NCI-H2227 (cell line): ENCODE measurements at regions not wholly inside any gene's neighbourhood (a gene's known extent, or its start where the extent isn't known, plus 50 kb on each side); places are given as distances from the start of the nearest gene placed in this dataset.

Source experiments
- DNase-seq: peaks from one replicate; lab custom pipeline; 2025; ENCODE audit not compliant: unreplicated experiment; lab: John Stamatoyannopoulos, UW

DNA sequence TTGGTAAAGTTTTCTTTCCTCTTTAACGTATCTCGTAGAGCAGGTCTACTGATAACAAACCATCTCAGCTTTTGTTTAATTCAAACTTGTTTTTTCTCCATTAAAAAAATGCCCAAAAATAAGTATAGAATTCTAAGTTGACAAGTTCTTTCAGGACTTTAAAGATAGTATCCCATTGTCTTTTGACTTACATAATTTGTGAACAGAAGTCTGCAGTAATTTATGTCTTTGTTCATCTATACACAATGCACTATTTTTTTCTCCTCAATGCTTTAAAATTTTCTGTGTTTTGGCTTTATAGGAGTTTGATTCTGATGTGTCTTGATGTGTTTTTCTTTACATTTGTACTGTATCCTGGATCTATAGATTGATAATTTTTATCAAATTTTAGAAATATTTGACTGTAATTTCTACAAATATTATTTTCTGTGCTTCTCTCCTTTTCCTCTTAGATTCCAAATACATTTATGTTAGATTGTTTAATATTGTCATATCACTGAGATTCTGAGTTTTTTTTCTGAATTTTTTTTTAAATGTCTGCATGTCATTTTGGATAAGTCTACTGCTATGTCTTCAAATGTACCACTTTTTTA, 143.3 kb downstream of the FTCDNL1 start:
- DNase-seq, result peak; percentile 14

DNA sequence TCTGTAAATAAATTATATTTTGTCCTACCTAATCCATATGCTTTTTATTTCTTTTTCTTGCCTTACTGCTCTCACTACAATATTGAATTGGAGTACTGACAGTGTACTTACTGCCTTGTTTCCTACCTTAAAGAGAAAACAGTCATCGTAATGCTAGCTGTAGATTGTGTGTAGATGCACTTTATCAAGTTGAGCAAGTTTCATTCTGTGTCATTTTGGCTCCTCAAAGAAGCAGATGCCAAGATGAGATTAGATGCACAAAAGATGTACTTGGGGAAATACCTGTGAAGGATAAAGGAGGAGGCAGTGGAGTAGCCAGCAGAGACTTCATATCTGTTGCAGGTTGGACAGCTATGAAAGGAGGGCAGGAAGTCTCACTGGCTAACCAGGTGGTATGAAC, 145.5 kb downstream of the FTCDNL1 start:
- no peak for DNase-seq

GRCh38 chr2:199704358-199705238, 146.4 kb downstream of the FTCDNL1 start:
- DNase-seq, result peak; percentile 15

GRCh38 chr2:199703199-199703598, 147.8 kb downstream of the FTCDNL1 start:
- DNase-seq, result no peak

GRCh38 chr2:199697469-199697868, 153.5 kb downstream of the FTCDNL1 start:
- DNase-seq, result no peak

DNA sequence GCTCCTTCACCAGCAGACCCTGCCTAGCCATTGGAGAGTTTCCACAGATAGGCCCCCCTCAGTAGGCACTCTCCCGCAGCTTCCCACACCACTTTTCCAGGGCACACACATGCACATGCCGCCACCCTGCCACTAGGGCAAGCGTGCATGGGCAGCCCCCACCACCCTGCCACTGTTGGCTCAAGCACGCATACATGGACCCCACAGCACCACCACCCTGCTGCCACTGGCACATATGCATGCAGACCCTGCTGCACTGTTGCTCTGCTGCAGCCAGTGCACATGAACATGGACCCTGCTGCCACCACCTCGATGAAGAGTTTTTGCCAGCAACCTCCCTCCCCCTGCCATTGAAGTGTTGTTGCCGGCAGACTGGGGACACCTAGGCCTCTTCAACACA, 154.9 kb downstream of the FTCDNL1 start:
- DNase-seq, result no peak

DNA sequence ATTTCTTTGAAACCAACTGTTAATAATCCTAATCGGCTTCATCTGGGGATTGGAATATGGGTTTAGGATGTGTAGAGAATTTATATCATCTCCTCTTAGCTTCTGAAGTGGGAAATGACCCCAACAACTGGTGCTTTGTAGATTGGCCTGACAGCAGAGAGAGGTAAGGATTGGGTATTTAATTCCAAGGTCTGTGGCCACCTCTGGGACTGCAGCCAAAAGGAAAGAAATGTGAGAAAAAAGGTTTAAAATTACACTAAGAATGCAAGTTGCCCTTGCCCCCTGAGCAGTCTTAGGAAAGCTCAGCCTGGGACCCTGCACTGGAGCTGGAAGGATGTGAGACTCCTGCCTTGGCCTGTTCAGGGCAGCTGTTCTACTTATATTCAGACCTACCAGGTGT, 157.1 kb downstream of the FTCDNL1 start:
- DNase-seq, result peak; percentile 21

DNA sequence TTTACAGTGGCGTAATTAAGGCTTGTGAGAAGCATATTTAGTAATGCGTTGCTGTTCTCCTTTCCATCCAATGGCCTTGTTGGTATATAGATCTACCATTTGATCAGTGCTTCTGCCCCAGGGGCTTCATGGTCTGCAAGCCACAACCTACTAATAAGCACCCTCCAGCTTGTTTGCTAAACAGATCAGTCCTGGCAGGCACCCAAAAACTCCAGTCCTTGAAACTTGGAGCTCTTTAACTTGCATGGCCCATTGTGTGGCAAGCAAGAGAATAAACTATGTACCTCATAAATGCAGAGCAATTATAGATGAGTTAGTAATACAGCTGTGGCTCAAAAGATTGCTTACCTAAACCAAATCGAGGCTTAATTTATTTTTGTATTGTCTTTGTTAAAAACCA, 158.5 kb downstream of the FTCDNL1 start:
- DNase-seq, result peak; percentile 82

DNA sequence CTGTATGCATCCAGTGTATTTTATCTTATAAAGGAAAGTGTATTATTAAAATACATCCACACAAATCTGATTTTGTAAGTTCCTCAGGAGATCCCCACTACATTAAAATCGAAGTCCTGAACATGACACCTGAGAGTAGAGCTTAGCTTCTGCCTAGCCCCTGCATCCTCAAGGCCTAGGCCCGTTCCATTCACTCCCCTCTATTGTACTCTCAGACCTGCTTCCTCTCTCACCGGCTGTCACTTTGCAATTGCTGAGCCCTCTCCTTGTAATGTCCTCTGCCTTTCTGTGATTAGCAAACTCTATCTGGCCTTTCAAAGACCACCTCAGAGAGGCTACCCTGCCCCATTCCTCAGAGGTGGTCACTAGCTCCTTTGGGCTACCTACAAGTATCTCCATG, 160.8 kb downstream of the FTCDNL1 start:
- no peak for DNase-seq

GRCh38 chr2:199685669-199686068, 165.3 kb downstream of the FTCDNL1 start:
- DNase-seq, result no peak

DNA sequence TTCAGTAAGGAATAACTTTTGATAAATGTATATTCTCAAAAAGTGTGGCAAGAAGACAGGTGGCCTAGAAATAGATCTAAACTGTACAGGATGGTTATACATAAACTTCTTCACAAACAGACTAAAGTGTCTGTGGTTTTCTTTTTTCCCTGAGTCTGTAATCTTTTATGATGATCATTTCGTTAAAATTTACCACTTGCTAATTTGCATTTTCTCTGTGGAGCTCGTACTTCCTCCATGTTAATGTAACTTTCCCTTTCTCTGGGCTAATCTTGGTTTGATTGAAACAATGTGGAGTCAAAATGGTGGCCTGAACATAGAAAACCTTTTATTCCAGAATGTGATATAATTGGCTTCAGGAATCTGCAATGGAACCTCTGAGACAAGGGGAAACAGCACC, 166.2 kb downstream of the FTCDNL1 start:
- DNase-seq, result no peak

GRCh38 chr2:199684168-199684567, 166.8 kb downstream of the FTCDNL1 start:
- no peak for DNase-seq

DNA sequence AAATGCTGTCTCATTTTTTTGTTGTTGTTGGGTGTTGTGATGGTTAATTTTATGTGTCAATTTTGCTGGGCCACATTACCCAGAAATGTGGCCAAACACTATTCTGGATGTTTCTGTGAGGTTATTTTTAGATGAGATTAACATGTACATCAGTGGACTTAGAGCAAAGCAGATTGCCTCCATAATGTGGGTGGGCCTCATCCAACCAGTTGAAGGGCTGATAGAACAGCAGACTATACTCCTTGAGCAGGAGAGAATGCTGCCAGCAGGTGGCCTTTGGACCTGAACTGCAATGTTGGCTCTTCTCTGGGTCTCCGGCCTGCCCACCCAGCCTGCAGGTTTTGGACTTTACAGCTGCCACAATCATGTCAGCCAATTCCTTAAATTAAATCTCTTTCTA, 169.0 kb downstream of the FTCDNL1 start:
- DNase-seq, result no peak

DNA sequence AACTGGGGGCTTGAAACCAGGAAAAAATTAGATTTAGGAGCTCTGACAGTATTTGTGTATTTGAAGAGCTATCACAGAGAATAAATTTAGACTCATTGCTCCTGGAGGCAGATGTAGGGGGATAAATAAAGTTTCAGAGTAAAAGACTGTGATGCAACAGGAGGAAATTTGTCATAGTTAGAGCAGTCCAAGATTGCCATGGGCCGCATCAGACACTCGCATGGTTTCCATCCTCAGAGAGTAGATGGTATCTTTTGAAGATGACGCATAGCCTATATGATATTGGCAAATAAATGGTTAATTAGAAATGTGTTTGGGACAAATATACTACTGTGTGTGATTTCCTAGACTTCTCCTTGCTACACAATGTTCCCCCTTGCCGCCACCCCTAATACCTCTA, 170.5 kb downstream of the FTCDNL1 start:
- DNase-seq, result no peak

GRCh38 chr2:199679883-199680282, 171.1 kb downstream of the FTCDNL1 start:
- peak; percentile 19 for DNase-seq

- no peak for DNase-seq
Measured at GRCh38 chr2:199677881-199678280, 173.1 kb downstream of the FTCDNL1 start.

DNA sequence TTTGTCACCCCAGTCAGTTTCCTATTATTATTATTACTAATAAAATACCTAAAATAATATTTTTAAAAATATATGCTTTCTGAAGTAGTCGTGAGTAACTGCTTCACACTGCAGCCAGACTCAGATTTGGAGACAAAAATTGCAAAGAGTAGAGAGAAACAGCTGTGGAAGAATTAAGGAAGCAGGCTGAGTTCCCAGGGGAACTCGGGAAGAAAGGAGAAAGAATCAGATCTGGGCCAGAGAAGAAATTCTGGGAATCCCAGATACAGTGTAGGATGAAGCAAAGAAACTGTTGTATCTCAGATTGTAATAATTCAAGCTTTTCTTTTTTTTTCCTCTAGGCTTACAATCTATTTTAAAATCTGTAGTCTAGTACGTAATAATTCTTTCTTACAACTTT, 182.3 kb downstream of the FTCDNL1 start:
- DNase-seq, result no peak

DNA sequence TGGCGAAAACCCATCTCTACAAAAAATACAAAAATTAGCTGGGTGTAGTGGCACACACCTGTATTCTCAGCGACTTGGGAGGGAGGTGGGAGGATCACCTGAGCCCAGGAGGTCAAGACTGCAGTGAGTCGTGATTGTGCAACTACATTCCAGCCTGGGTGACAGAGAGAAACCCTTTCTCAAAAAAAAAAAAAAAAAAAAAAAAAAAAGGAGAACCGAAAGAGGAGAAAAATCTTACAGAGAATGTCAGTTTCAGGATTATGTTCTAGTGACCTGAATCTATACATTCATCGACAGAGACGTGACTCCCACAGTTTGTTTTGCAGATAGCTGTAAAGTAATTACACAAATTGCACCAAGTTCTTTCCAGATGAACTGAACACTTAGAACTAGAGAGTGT, 187.8 kb downstream of the FTCDNL1 start:
- no peak for DNase-seq

DNA sequence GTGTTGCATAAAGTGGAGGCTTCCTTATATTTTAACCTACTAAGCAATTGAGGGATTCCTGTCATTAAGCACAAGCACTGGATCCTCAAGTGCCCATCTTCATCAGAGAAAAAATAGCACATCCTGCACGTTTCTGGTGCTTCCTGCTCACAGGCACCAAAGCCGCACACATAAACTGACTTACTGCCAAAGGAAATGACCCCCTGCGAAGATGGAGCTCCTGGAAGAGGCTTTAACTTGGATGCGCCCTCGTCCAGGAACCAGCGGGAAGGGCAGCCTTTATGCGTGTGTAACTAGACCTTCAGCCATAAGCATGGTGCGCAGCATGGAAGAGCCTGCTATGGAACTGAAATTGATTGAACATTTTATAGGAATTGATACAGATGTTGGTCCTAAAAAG, 188.7 kb downstream of the FTCDNL1 start:
- DNase-seq, result peak; percentile 57

GRCh38 chr2:199660167-199660566, 190.8 kb downstream of the FTCDNL1 start:
- DNase-seq, result no peak

DNA sequence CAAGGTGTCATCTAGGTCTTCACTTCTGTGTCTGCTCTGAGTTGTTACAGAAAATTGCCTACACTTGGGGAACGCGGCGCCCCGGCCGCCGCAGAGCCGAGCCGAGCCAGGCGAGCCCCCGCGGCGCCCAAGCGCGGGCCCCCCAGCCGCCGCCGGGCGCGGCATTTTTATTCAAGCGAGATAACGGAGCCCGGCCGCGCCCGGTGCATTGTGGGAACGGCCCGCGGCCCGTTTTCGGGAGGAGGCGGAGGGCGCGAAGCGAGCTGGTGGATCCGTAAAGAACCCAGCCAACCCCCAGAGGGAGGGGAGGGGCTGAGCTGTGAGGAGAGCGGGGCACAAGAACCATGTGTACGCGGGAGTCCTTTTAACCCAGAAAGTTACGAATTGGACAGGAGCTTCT, 191.8 kb downstream of the FTCDNL1 start:
- peak; percentile 94 for DNase-seq

- no peak for DNase-seq
Measured at GRCh38 chr2:199646439-199646838, 188.7 kb upstream of the SATB2 start.

DNA sequence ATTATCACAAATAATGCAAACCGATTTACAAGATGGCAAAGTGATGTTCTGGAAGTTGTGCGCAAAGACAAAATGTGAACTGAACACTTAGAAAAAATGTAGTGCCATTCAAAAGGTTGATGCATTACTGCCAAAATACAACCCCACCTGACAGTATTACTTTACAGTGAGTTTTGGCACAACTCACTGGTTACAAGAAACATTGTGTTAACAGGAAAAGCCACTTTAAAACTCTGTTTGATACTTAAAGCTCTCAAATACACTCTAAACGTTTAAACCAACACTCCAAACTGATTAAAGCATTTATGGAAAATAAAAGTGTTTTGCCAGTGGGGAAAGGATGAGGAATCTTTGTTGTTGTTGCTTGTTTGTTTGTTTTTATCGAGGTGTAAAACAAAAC, 173.4 kb upstream of the SATB2 start:
- DNase-seq, result no peak
